Keratinocyte (primary cell): ENCODE measurements at regions not wholly inside any gene's neighbourhood (a gene's known extent, or its start where the extent isn't known, plus 50 kb on each side); places are given as distances from the start of the nearest gene placed in this dataset.

Source experiments
- DNase-seq: peaks from one replicate; pipeline ENCODE4 v3.0.0-alpha.2; 2011; ENCODE audit warnings: low read depth, missing footprints, low spot score
- FAIRE-seq: peaks from 2 replicates; lab custom pipeline; 2011; peaks lifted over from hg19 to GRCh38; lab: Jason Lieb, UNC
- H2AFZ ChIP-seq: 2 replicates; pipeline ENCODE4 v1.6.0; 2012; ENCODE audit warnings: low read length, control low read depth, inconsistent platforms; ENCODE audit not compliant: control insufficient read depth
- H3K27ac ChIP-seq: 2 replicates; pipeline ENCODE4 v1.5.1; 2011; ENCODE audit warnings: low read length; ENCODE audit not compliant: control insufficient read depth, insufficient read depth
- H3K27me3 ChIP-seq: 3 replicates; pipeline ENCODE4 v1.6.0; 2011; ENCODE audit warnings: low read length; ENCODE audit not compliant: control insufficient read depth, insufficient read depth; ENCODE audit errors: extremely low read depth
- H3K36me3 ChIP-seq, 2 experiments: 2 replicates in 1 of 2; 3 replicates in 1 of 2; pipeline ENCODE4 v1.5.1; 2011; ENCODE audit warnings: low read length in 2 of 2, mild to moderate bottlenecking in 1 of 2; ENCODE audit not compliant: control insufficient read depth in 2 of 2, insufficient read depth in 2 of 2; ENCODE audit errors: extremely low read depth in 1 of 2
- H3K4me1 ChIP-seq: 3 replicates; pipeline ENCODE4 v1.5.1; 2011; ENCODE audit warnings: low read length; ENCODE audit not compliant: control insufficient read depth, insufficient read depth; ENCODE audit errors: extremely low read depth
- H3K4me2 ChIP-seq: 3 replicates; pipeline ENCODE4 v1.6.0; 2011; ENCODE audit warnings: low read depth, low read length; ENCODE audit not compliant: control insufficient read depth, insufficient read depth; ENCODE audit errors: extremely low read depth
- H3K4me3 ChIP-seq, 3 experiments: fragments of 200-600 bp in 1 of 3; sonication (generic) in 1 of 3; 2 replicates in 2 of 3; 3 replicates in 1 of 3; pipeline ENCODE4 v1.5.1; 2011 to 2016; ENCODE audit warnings: low read length in 3 of 3, mild to moderate bottlenecking in 3 of 3, control low read depth in 2 of 3, inconsistent platforms in 1 of 3, low read depth in 1 of 3, mixed read lengths in 1 of 3, mixed run types in 1 of 3, moderate library complexity in 1 of 3; ENCODE audit not compliant: control insufficient read depth in 2 of 3, insufficient read depth in 2 of 3; ENCODE audit errors: extremely low read depth in 1 of 3
- H3K79me2 ChIP-seq: 2 replicates; pipeline ENCODE4 v1.6.0; 2012; ENCODE audit warnings: low read length; ENCODE audit not compliant: control insufficient read depth, insufficient read depth
- H3K9ac ChIP-seq: 3 replicates; pipeline ENCODE4 v1.6.0; 2011; ENCODE audit warnings: low read length; ENCODE audit not compliant: control insufficient read depth, insufficient read depth; ENCODE audit errors: extremely low read depth
- H3K9me1 ChIP-seq: 3 replicates; pipeline ENCODE4 v1.6.0; 2011; ENCODE audit warnings: low read length; ENCODE audit not compliant: control insufficient read depth, insufficient read depth; ENCODE audit errors: extremely low read depth
- H3K9me3 ChIP-seq: 2 replicates; pipeline ENCODE4 v1.5.1; 2012; ENCODE audit warnings: low read depth, low read length; ENCODE audit not compliant: control insufficient read depth
- H4K20me1 ChIP-seq: 3 replicates; pipeline ENCODE4 v1.6.0; 2011; ENCODE audit warnings: low read length; ENCODE audit not compliant: control insufficient read depth, insufficient read depth; ENCODE audit errors: extremely low read depth
- EZH2 ChIP-seq: IDR thresholded peaks from one replicate; pipeline ENCODE4 v1.6.1; 2012; ENCODE audit warnings: inconsistent platforms, mild to moderate bottlenecking, low read length, moderate library complexity
- dilution Hi-C: fragments of 300-500 bp; cut with MboI; formaldehyde crosslinking; loops from one replicate; pipeline ENCODE4 v1.7.0; 2020; ENCODE audit warnings: low sequenced_read_pairs; ENCODE audit not compliant: extremely low pct_ligation_motif_present
- TF ChIP-seq, protein P1 (sequence below), 3 experiments: IDR thresholded peaks in 1 of 3; conservative IDR thresholded peaks in 1 of 3; optimal IDR thresholded peaks in 1 of 3; 2 replicates in 2 of 3; 3 replicates in 1 of 3; pipeline versions ENCODE3 to v1.5.1; 2011; ENCODE audit warnings: low read length in 3 of 3, mild to moderate bottlenecking in 3 of 3, moderate library complexity in 2 of 3, control low read depth in 1 of 3, inconsistent platforms in 1 of 3; ENCODE audit not compliant: insufficient read depth in 2 of 3; ENCODE audit errors: extremely low read depth in 1 of 3

DNA sequence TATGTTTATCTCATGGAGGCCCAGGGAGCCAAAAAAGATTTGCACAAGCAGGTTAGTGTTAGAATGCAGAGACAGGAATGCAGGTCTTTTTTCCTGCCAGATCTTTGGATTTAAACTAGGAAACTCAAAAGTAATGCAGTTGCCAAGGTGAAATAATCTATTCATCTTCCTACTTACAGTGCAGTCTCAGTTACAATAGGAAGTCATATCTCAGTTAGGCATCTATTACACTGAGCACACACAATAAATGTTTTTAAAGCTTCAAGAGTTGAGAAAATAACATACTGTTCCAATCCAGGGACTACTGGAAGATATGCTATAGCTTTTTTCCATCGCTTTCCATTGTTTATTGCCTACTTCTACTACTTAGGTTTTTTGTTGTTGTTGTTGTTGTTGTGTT, 279.3 kb upstream of the E2F7 start:
- peaks cover 3% of the 10 kb centered on the region for H3K4me1 ChIP-seq
- no peaks in the 10 kb centered on the region for H3K27me3 ChIP-seq
- H3K36me3 ChIP-seq = no peaks in the 10 kb centered on the region
- no peaks in the 10 kb centered on the region for H3K79me2 ChIP-seq
- H3K27ac ChIP-seq = no peak overlapping the region
- TF ChIP-seq, protein P1, sequence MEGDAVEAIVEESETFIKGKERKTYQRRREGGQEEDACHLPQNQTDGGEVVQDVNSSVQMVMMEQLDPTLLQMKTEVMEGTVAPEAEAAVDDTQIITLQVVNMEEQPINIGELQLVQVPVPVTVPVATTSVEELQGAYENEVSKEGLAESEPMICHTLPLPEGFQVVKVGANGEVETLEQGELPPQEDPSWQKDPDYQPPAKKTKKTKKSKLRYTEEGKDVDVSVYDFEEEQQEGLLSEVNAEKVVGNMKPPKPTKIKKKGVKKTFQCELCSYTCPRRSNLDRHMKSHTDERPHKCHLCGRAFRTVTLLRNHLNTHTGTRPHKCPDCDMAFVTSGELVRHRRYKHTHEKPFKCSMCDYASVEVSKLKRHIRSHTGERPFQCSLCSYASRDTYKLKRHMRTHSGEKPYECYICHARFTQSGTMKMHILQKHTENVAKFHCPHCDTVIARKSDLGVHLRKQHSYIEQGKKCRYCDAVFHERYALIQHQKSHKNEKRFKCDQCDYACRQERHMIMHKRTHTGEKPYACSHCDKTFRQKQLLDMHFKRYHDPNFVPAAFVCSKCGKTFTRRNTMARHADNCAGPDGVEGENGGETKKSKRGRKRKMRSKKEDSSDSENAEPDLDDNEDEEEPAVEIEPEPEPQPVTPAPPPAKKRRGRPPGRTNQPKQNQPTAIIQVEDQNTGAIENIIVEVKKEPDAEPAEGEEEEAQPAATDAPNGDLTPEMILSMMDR (optimal IDR thresholded peaks at IDR 0.05 in 1 of 3, IDR thresholded peaks at IDR 0.05 in 1 of 3, conservative IDR thresholded peaks at IDR 0.05 in 1 of 3; ENCODE audit: extremely low read depth in 1 of 3, insufficient read depth in 2 of 3, low read length in 3 of 3) = no peak
- TF ChIP-seq EZH2 = no peak
- FAIRE-seq = no peak
- no peaks in the 10 kb centered on the region for H4K20me1 ChIP-seq
- H3K9me3 ChIP-seq = no peaks in the 10 kb centered on the region
- no peak overlapping the region for H2AFZ ChIP-seq
- dilution Hi-C loops = no loop called here
- H3K9me1 ChIP-seq = no peaks in the 10 kb centered on the region
- no peak overlapping the region for H3K4me3 ChIP-seq
- no peak for DNase-seq
- H3K9ac ChIP-seq = no peak overlapping the region
- H3K4me2 ChIP-seq = no peak overlapping the region

DNA sequence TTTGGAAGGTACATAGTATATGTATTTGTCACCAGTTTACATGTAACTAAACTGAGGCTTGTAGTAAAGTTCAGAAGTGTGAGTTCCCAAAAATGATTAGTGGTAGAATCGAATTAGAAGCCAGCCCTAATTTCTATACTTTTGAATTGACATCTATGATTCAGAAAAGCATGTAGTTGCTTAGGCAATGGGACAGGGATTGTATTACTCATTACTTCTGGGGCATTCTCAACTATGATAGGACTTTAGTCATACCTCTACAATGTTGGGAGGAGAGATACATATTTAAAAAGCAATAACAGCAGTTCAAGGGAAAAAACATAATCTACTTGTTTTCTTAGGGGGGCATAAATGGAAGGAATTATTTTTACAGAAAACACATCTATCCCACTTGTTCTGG, 277.9 kb upstream of the E2F7 start:
- no peak overlapping the region for H2AFZ ChIP-seq
- no peak overlapping the region for H3K9ac ChIP-seq
- H3K27ac ChIP-seq = no peak overlapping the region
- peak; percentile 13 for DNase-seq
- H3K79me2 ChIP-seq = no peaks in the 10 kb centered on the region
- H3K27me3 ChIP-seq = no peaks in the 10 kb centered on the region
- H3K9me1 ChIP-seq = no peaks in the 10 kb centered on the region
- H3K4me1 ChIP-seq = peaks cover 3% of the 10 kb centered on the region
- H3K4me3 ChIP-seq = no peak overlapping the region
- no peak overlapping the region for H3K4me2 ChIP-seq
- no peaks in the 10 kb centered on the region for H4K20me1 ChIP-seq
- peak; percentile 73 for FAIRE-seq
- dilution Hi-C loops = no loop called here
- no peaks in the 10 kb centered on the region for H3K36me3 ChIP-seq
- TF ChIP-seq, protein P1 (optimal IDR thresholded peaks at IDR 0.05 in 1 of 3, IDR thresholded peaks at IDR 0.05 in 1 of 3, conservative IDR thresholded peaks at IDR 0.05 in 1 of 3; ENCODE audit: extremely low read depth in 1 of 3, insufficient read depth in 2 of 3, low read length in 3 of 3) = no peak
- TF ChIP-seq EZH2 = no peak
- no peaks in the 10 kb centered on the region for H3K9me3 ChIP-seq
